CD4-positive, alpha-beta T cell treated with Interleukin-6 for 4 hours (primary cell): ENCODE measurements at regions not wholly inside any gene's neighbourhood (a gene's known extent, or its start where the extent isn't known, plus 50 kb on each side); places are given as distances from the start of the nearest gene placed in this dataset.

ENCODE experiments used
- DNase-seq: peaks from one replicate; pipeline ENCODE4 v3.0.0-alpha.2; 2020; ENCODE audit warnings: mixed read lengths

DNA sequence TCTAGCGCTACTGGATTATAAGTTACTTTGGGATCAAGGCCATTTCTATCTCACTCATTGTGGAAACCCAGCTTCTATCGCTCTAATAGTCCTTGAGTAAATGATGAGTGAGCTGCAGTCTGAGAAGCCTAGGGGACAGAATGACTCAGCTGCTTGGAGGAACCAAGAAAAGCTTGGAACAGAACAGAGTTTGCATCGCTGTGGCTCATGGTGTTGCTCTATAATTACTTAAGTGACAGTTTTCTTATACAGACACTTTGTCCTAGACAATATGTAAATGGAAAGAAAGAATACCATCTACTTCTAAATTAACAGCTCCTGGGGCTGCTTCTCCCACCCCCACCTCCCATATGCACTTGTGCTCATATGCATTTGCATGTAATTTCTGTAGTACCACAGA, 156.9 kb downstream of the SLIT2 start:
- no peak for DNase-seq

DNA sequence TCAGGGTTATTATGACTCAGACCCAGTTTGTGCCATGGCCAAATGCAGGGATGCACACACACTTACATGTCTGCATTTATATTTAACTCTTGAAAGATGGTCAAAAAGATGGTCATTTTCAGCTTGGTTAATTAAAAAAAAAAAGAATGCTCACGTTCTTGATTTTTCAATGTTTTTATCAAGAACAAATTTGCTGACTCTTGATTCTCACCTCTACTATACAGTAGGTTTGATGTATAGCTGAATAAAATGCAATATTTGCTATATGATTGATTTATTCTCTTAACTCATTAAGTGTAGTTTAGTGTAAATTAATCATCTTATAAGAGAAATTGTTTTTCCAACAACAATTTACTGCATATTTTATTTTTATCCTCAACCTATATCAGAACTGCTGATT, 160.4 kb downstream of the SLIT2 start:
- no peak for DNase-seq

DNA sequence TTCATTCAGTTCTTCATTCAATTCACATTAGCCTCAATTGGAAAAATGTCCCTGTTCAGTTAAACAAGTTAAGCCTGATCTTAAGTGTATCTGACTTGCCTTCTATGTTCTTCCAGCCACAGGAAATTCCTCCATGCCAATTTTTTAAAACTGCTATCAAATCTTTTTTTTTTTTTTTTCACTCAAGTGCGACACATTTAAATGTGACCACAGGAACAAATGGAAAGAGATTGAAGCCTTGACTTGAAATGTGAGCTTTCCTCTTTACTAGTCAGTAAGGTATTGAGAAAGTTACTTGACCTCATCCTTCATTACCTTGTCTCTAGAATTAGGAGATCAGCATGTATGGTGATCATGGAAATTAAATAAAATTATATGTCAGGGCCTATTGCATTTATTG, 165.1 kb downstream of the SLIT2 start:
- no peak for DNase-seq

DNA sequence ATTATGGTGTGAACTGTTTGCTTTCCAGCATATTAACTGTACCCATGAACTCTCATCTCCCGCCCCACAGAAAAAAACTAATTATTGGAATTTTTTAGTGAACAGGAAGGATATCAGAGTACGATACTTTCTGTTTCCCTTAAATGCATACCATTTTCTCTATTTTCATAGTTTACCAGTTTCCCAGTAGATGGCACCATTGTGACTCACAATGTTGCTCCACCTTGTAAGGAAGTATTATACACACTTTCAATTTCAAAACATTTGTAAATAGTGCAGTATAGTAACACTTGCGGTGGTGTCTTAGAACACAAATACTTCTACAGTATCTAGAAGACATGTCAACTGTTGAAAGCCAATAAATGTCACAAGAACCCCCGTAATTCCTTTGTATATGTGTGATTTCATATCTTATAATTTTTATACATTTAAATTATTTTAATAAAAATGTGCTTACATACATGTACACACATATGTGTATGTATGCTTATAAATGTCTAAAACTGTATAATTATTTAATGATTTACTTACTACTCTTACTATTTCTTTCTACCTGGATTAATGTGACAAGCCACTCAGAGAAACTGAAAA, 167.3 kb downstream of the SLIT2 start:
- peak; percentile 3 for DNase-seq

DNA sequence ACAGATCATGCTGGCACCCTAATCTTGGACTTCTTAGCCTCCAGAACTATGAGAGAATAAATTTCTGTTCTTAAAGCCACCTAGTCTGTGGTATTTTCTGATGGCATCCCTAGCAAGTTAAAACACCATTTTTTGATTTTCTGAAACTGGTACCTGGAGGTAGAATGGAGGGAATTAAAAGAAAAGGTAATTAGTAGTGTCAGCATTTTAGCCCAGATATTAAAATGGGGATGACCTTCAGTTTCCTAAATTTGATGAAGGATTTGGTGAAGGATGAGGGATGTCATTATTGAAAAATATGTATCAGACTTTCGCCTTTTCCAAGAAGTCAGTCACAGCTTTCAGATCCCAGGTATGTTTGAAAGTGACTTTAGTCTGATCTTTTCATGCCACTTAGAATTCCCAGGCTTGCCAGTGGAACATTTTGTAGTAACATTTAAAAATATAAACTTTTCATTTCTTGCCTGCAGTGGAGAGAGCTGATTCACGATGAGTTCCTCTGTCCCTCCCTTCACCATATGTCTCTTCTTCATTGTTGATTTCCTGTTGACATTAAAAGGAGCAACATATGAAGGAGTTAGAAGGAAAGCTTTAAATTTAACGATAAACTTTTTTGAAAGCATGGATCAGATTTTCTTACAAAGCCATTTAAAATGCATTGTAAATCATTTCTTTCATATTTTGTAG, 169.4 kb downstream of the SLIT2 start:
- no peak for DNase-seq

DNA sequence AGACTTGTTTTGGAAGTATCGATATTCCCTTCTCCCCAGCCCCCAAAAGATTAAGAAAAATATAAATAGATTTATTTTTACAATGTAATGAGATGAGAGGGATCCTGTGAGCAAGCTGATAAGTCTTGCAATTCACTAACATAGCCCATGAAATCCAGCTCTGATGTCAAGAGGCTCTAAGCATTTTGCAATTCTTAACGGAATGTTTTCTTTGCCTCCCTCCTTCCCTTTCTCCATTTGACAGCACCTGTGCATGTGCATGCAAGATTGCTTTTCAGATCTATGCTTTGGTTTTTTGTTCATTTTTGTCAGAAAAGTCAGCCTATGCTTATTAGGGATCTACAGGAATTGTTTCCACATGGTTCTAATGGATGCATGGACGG, 169.9 kb downstream of the SLIT2 start:
- no peak for DNase-seq

DNA sequence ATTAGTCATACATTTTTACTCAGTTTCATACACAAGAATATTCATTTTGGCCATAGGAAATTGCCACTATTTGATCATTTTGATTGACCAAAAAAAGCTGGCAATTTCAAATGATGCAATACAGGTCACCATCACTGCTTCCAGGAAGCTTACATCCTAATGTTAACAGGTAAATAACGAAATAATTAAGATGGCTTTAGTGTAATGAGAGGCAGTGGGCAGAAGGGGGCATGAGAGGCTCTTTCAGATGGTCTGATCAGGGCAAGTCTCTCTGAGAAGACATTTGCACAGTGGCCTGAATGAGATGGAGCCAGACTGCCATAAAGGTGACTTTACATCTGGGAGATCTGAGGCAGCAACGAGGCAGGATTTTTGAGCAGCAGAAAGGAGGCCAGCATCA, 170.7 kb downstream of the SLIT2 start:
- DNase-seq: peak; percentile 28

DNA sequence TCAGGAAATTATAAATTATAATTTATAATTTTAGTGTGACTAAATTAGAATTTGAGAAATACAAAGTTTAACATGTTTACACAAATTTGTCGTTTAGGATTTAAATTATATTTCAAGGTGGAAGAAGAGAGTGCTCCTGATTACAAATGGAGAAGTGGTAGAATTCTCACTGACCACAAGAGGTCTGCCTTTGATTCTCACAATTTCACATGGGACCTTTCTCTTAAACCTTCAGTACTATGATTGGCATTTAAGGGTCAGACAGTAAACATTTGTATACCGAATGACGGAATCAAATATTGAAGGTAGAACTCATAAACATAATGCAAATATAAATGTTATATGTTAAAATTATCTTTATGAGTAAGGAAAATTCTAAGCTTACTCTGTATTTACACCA, 171.7 kb downstream of the SLIT2 start:
- no peak for DNase-seq

DNA sequence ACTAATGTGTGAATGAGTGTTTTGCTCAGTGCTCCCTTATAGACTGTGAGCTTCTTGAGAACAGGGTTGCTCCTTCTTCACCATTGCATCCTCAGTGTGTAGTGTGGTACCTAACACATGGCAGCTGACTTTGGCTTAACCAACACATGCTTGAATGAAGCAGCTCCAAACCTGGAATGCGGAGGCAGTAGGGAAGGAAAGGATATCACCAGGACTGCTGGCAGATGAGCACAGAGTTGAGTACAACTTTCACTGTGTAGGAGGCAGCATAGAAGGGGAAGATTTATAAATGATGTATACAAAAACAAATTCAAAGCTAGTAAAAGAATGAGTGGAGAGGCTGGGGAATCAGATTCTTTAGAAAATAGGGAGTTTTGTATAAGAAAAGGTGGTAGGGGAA, 174.3 kb downstream of the SLIT2 start:
- DNase-seq: no peak

DNA sequence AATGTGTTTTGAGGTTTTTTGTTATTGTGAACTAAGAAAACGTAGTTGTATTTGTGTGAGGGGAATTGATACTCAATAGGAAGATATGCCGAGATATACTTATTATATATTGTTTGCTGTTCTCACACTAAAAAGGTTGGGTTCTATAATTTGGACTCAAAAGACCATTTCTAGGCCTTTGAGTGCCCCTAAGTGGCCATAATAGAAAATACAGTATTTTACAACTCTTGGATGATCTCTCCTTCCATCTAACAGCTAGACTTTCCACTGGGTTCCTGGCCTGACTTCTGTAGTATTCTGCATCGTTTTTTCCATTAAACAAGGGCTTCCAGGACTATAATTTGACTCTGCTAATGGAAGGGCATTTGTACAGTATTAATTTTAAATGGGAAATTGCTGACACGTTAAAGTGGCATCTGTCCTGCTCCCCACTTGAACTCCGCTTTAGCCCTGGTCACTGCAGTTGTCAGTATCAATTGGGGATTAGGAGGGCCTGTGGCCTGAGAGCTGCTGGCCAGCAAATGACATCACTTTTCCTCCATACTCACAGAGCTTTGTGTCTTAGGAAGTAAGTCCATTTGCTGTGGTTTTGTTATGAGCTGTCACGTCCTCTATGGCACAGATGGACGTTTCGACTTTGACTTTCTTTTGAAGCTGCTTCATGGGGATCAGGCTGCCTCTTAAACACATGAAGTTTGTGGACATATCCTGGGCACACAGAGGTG, 176.9 kb downstream of the SLIT2 start:
- no peak for DNase-seq

DNA sequence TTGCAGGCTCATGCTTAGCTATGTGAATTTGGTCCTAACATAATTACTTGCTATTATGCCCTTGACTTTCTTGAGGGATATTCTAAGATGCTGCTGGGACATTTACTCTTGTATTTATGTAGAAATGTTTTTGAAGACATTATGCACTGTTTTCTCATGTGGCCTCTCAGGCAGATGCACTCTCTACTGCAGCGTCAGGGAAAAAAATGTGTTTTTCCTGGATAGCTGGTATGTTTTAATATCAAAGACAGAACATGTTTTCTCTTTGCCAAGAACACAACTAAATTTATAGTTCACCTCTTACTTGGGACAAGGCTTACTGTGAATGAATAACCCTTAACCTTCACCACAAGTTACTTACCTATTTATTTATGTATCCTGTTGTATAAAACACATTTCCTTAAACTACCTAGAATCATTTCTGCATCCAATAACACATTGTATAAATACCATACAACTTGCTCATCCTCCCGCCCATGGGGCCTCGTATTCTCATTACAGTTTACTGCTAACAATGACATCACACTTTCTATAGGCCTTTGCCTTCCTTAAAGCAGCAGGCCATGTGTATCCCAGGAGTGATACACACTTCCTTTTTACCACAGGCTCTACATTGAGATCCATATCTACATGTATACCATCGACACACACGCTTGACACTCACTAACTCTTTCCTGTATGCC, 178.7 kb downstream of the SLIT2 start:
- no peak for DNase-seq

DNA sequence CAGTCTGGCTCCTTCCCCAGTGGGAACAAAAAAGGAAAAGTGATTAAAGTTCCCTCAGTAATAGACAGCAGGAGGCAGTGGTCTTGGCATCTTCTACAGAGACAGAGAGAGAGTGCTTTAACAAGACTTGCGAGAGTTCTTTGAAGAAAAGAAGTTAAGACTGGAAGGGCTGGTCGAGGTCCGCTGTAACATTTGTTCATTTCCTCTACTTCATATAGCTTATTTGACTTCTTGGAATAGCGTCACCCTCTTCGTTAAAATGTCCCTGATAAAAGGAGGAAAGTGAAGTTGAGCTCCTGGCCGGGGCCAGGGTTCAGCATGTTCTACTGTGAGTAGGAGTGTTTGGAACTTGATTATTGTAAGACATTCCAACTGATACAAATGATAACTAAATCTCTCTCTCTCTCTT, 179.8 kb downstream of the SLIT2 start:
- DNase-seq: no peak

DNA sequence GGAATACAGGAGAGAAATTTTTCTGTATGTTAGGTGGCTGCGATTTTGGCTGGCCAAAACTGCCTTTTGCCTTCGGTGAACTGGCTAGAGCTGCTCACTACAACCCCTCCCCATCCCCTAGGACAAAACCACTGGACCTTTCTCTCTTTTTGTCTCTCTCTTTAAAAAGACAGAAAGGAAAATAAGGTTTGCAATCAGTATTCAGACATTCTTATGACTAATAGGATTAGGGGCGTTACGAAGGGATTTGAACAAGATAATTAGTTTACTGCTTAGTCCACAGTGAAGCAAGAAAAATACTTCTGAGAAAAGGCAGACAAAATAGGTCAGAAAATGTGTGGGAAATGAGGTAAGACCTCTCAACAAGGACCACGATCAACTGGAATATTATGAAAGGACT, 180.4 kb downstream of the SLIT2 start:
- DNase-seq: no peak

DNA sequence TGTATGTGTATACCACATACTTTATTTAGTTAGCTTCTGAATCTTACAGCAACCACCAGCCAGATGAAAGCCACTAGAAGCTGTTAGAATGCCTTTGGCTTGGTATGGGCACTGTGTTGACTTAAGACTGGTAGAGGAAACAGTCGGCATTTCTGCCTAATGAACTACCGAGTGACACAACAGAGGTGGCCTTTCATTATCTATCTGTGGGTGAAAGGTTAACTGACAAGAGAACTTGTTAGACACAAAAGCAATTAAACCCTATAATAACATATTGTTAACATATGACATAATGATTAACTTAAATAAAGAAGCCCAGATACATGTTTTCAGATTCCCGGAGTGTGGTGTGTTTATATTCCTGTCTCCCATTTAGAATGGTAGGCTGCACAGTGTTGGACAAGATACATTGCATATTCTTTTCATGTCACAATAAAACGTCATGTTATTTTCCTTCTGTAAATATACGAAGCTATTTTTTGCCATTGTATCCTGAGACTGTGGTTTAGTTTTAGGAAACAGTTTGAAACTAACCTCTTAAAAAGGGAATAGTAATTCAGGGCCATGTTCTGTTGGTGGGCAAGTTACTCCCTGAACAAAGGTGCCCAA, 181.5 kb downstream of the SLIT2 start:
- DNase-seq: no peak

DNA sequence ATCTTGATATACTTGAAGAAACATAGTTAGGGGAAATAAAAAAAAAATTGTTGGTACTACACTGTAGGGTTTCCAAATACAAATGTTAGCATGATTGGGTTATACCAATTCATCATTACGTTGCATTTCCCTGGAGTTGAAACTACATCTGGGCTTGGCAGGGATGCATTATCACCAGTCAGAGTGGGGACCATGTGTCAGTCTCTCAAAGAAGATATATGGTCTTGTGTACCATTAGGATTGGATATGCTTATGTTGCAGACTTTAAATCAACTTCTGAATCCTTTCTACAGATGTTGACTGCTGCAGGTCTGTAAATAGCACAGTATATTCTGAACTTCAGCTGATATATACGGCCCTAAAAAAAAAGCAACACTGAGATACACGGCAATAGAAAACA, 188.5 kb downstream of the SLIT2 start:
- no peak for DNase-seq

DNA sequence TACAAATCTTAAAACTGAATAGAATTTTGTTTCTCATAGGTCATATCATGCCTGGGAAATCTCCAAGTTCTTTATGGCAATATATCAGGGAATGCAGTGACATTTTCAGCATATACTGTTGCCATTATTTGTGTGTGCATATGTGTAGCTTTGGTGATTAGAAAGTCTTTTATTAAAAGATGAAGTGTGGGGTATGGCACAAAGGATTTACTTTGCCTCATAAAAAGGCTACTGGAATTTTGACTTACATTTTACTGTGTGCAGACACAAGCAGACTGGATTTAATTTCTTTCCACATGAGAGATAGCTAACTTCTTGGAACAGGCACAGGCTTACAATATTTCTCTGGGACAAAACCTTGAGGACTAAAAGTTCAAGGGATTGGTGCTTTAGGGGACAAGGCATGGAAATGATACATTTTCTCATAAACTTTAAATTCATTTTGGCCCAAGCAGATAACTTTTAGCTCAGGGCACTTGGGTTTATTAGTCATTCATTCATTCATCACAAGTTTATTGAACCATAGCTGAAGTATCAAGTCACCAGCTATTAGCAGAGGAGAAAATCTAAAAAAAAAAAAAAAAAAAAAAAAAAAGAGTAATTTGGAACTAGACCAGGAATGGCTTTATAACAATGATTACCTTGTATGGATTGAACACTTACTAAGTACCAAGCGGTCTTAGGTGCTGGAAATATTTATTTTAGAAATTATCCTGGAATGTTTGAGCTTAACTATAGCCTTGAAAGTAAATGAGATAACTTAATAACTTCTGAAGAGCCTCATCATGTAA, 191.5 kb downstream of the SLIT2 start:
- DNase-seq: no peak

DNA sequence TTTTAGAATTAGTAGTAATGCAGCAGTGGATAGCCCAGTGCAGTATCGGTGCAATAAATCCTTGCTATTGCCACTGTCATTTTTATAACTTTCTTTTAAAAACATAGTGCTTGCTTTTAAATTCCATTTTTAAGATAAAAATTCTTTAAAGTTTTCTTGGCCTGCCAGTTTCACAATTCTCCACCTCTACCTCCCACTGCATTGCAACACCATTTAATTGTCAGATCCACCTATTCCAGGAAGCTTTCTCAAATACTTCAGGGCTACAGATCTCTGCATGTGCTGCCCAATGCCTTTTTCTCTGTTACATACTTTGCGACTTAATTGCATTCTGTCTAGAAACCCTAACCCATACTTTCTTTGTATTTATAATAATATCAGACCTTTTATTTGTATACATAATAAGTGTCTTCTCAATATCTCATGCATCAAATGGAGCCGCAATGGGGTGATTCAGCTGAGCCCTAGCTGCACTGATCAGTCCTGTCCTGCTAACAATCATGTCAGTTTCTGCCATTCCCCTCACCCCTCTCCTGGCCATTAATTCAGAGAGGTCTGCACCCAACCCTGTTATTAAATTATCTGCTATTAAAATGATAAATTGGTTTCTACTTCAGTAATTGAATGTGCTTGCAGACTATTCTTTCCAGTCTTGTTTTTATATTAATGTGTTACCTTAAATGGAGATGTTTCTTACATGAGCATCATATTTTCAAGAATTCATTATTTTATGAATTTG, 193.1 kb downstream of the SLIT2 start:
- no peak for DNase-seq

DNA sequence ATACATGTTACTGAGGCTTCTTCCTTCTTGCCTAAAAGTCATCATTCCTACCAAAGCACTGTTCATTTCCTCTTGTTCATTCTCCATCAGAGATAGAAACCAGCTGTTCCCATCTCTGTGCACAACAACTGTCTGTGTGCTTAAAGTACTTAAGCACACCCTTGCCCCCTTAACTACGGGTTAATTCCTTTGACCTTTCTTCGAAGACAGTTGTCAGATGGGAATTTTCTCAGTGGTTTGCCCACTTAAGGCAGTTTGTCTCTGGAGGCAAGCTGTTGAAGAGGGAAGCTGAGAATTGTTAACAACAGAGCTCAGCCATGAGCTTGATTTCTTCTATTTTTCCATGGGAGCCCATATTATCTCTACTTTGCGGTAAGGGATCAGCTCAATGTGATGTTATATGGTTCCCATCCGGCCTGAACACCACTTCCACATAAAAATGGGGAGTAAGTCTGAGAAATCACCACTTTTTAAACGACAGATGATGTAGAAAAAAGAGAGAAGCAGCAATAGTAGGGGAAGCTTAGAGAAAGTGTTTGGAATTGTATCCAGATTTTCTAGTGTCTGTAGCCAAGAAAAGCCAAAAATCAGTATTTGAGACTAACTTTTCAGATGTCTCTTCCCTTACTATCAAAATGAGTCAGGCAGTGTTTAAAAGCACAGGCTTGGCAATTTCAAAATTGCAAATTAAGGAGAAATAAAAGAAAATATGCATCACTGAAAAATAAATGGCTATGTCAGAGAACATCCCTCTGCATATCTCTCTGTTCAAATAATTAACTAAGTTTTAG, 194.4 kb downstream of the SLIT2 start:
- DNase-seq: no peak

DNA sequence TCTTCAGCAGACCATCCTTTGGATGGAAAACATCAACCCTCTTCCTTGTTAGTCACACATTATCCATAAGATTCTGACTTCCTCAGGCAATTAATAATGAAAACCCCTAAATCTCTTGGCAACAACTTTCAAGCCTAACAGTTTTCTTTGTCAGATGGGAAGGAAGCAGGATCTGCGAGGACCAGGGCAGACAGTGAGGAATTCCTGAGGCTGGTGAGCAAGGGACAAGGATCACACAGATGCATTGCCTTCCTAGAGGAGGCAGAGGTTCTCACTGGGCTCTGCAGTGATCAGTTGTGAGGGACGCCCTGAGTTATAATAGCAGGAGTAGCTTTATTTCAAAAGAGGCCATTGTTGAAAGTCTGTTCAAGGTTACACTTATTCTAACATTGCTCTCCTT, 195.4 kb downstream of the SLIT2 start:
- no peak for DNase-seq

DNA sequence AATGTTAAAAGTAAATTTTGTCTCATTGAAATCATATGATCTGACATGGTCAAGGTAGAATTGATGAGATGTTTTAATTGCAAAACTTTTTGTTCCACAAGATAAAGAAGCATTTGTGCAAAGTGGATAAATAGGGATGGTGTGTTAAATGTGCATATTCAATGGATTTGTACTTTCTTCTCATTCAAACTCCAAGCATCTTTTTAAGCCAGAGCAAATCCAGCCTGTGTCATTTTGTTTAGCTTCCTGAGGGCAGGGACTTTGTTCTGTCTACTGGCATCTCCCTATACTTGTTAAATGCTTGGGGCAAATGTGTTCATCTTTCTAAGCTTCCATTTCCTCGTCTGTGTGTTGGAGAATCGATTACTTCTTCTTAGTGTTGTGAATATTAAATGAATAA, 200.3 kb downstream of the SLIT2 start:
- no peak for DNase-seq

DNA sequence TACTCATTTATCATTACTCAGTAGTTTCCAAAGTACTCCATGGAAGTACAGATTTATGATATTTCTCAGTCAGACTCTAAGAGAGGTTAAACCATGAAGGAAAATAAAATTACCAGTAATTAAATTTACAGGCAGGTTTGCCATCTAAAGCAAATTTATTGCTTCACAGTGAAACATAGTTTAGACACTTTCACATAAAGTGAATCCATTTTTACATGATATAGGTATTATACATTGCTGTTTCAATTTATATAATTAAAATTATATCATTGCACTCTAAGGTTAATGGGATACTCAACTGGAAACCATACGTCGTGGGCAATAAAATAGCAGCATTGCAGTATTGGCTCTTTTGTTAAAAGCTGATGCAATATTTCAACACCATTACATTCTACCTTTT, 202.8 kb downstream of the SLIT2 start:
- no peak for DNase-seq
